Spleen (tissue), 11 donors: ENCODE measurements at regions not wholly inside any gene's neighbourhood (a gene's known extent, or its start where the extent isn't known, plus 50 kb on each side); places are given as distances from the start of the nearest gene placed in this dataset.

ENCODE experiments used
- DNase-seq: peaks from one replicate; pipeline ENCODE4 v3.0.0-alpha.2; 2020
- H3K27ac ChIP-seq, 8 donors: fragments of 200-600 bp; sonication (generic) in 7 of 8; 1 replicate in 4 of 8; 2 replicates in 4 of 8; pipeline versions ENCODE4 v1.5.0 to v1.8.0; 2016 to 2021; ENCODE audit warnings: inconsistent platforms in 4 of 8, mild to moderate bottlenecking in 4 of 8, moderate library complexity in 1 of 8
- H3K27me3 ChIP-seq, 7 donors: fragments of 200-600 bp; sonication (generic) in 6 of 7; replicated peaks in 1 of 7; 1 replicate in 4 of 7; 2 replicates in 3 of 7; pipeline versions ENCODE4 v1.5.0 to v1.8.0; 2016 to 2021; ENCODE audit warnings: inconsistent platforms in 3 of 7, mild to moderate bottlenecking in 1 of 7
- H3K36me3 ChIP-seq, 6 donors: fragments of 200-600 bp; sonication (generic) in 5 of 6; 1 replicate in 4 of 6; 2 replicates in 2 of 6; pipeline versions ENCODE4 v1.5.0 to v1.8.0; 2016 to 2021; ENCODE audit warnings: inconsistent platforms in 2 of 6
- H3K4me1 ChIP-seq, 6 donors: fragments of 200-600 bp; sonication (generic) in 5 of 6; 1 replicate in 3 of 6; 2 replicates in 3 of 6; pipeline versions ENCODE4 v1.5.0 to v1.8.0; 2016 to 2021; ENCODE audit warnings: inconsistent platforms in 3 of 6
- H3K4me3 ChIP-seq, 8 donors: fragments of 200-600 bp; sonication (generic) in 7 of 8; 1 replicate in 4 of 8; 2 replicates in 4 of 8; pipeline versions ENCODE4 v1.5.0 to v1.8.0; 2016 to 2021; ENCODE audit warnings: inconsistent platforms in 4 of 8, mild to moderate bottlenecking in 4 of 8, moderate library complexity in 2 of 8
- H3K9me3 ChIP-seq, 8 donors: fragments of 200-600 bp; sonication (generic) in 7 of 8; 1 replicate in 4 of 8; 2 replicates in 4 of 8; pipeline versions ENCODE4 v1.5.0 to v1.8.0; 2016 to 2021; ENCODE audit warnings: inconsistent platforms in 4 of 8
- CTCF ChIP-seq, 11 experiments: fragments of 200-600 bp in 7 of 11; fragments of 450-650 bp in 4 of 11; sonication (generic) in 4 of 11; IDR thresholded peaks in 8 of 11; conservative IDR thresholded peaks in 3 of 11; 1 replicate in 7 of 11; 2 replicates in 4 of 11; pipeline versions ENCODE4 v1.4.0 to v1.8.0; 2016 to 2021; ENCODE audit warnings: antibody characterized with exemption in 11 of 11, inconsistent platforms in 4 of 11, mild to moderate bottlenecking in 1 of 11
- POLR2A ChIP-seq, 3 donors: fragments of 450-650 bp; IDR thresholded peaks; one replicate each; pipeline ENCODE4 v1.5.1; 2017; ENCODE audit warnings: antibody characterized with exemption in 3 of 3, mild to moderate bottlenecking in 1 of 3
- POLR2AphosphoS5 ChIP-seq, 3 donors: sonication (generic); formaldehyde crosslinking; IDR thresholded peaks; one replicate each; pipeline ENCODE4 v1.5.1; 2017; ENCODE audit warnings: antibody characterized with exemption in 3 of 3
- WGBS, 5 donors: extraction: QIAGEN DNeasy Blood & Tissue Kit in 3 of 5; methylation state at CpG; one replicate each; pipeline versions ENCODE4 v1.1.5 to v1.1.7; 2013 to 2018; 5-methylcytosine and 5-hydroxymethylcytosine counted together
- intact Hi-C: fragments of 100-400 bp; cut with DNase I; formaldehyde crosslinking; loops from one replicate; pipeline ENCODE4 v1.15.0; 2023; ENCODE audit warnings: low total_unique reads
- donor health status: healthy with polysubstance abuse.
- donor health status: DM: no; HTN: no; CAD: no; lungs with moderate emphysema.
- donor health status: DM: no; HTN: no; CAD: no.
- donor health status: Bipolar disorder and iron deficiency.
- donor health status: healthy.
- donor health status: DM: no; HTN: no; CAD: no.
- donor health status: DM: yes; HTN: yes; CAD: no.

DNA sequence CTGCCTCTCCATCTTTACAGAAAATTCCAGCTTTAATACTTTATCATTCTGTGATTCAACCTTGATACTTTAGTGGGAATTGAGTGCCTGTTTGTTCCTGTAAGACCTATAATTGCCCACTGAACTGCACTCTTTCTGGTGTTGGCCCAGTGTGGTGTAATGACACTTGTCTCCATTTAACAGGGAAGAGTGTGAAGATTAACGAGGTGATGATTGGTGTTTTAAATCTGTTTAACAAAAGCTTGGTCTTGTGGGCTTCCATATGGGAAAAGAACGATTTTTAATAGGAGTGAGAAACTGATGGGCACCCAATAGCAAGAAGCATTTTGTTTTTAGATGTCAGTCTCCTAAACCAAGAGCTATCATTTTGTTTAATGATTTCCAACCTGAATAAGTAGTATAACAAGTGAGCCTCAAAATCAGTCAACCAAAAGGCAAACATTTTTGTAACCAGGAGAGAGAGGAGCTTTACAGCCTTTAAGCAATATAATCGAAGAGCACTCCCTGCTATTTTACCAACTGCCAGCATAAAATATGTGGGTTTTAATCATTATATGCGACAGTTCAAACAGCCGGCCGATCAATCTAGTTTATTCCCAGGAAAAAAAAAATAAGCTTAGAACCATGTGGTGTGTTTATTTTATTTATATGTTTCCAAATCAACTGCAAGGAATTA, 50.2 kb downstream of the SUPT20HL1 start:
- DNase-seq, result no peak
- Histone ChIP-seq H3K4me3 (no peak overlapping the region), H3K36me3 (no peaks in the 10 kb centered on the region), H3K9me3 (peaks cover 0 to 3% (median 0%) of the 10 kb centered on the region in 8 donors), H3K27ac (no peak overlapping the region), H3K4me1 (no peaks in the 10 kb centered on the region), H3K27me3 (no peaks in the 10 kb centered on the region)
- TF ChIP-seq POLR2AphosphoS5 (IDR thresholded peaks at IDR 0.05), result no peak
- TF ChIP-seq CTCF (IDR thresholded peaks at IDR 0.05 in 8 of 11, conservative IDR thresholded peaks at IDR 0.05 in 3 of 11), result no peak
- no peak for TF ChIP-seq POLR2A (IDR thresholded peaks at IDR 0.05)
- intact Hi-C loops, result no loop called here
- WGBS, 5 donors, result 70 to 82% (median 77%) methylated on average over 6 of the region's 6 CpGs

- Histone ChIP-seq H3K4me3 (no peak overlapping the region), H3K4me1 (no peaks in the 10 kb centered on the region), H3K27me3 (no peaks in the 10 kb centered on the region), H3K27ac (peak overlapping the region in 4 of 8 donors; percentile 5 to 33 (median 18)), H3K36me3 (no peaks in the 10 kb centered on the region), H3K9me3 (peaks cover 0 to 3% (median 0%) of the 10 kb centered on the region in 8 donors)
- WGBS, 5 donors, result 64 to 92% (median 71%) methylated on average over 4 of the region's 4 CpGs
- no peak for DNase-seq
- TF ChIP-seq POLR2A (IDR thresholded peaks at IDR 0.05) (no peak), CTCF (IDR thresholded peaks at IDR 0.05 in 8 of 11, conservative IDR thresholded peaks at IDR 0.05 in 3 of 11) (no peak), POLR2AphosphoS5 (IDR thresholded peaks at IDR 0.05) (no peak)
- intact Hi-C loops, result no loop called here
These were observed 52.3 kb upstream of the PDK3 start for GRCh38 chrX:24412637-24413363.
